H1 (cell line): ENCODE measurements at regions not wholly inside any gene's neighbourhood (a gene's known extent, or its start where the extent isn't known, plus 50 kb on each side); places are given as distances from the start of the nearest gene placed in this dataset.

Source experiments
- POLR2A ChIP-seq, 2 experiments: IDR thresholded peaks; 1 replicate in 1 of 2; 2 replicates in 1 of 2; pipeline ENCODE4 v1.6.1; 2011; ENCODE audit warnings: low read depth in 2 of 2, low read length in 2 of 2, mild to moderate bottlenecking in 2 of 2; ENCODE audit errors: control extremely low read depth in 1 of 2
- RXRA ChIP-seq: IDR thresholded peaks from 2 replicates; pipeline ENCODE4 v1.6.1; 2011; ENCODE audit warnings: low read depth, mild to moderate bottlenecking, low read length, moderate library complexity; ENCODE audit not compliant: insufficient read depth

GRCh38 chr2:19038071-19039015, 320.1 kb downstream of the OSR1 start (continued):
- no peak for TF ChIP-seq RXRA
- no peak for TF ChIP-seq POLR2A (IDR thresholded peaks at IDR 0.05; ENCODE audit: control extremely low read depth in 1 of 2, low read depth in 2 of 2, low read length in 2 of 2)
